H1 (cell line): ENCODE measurements at regions not wholly inside any gene's neighbourhood (a gene's known extent, or its start where the extent isn't known, plus 50 kb on each side); places are given as distances from the start of the nearest gene placed in this dataset.

ENCODE experiments used
- CTCF ChIA-PET: fragments of 300-600 bp; sonication (Branson Sonifier 250); formaldehyde crosslinking; loops from one replicate; lab custom pipeline; 2021; ENCODE audit not compliant: partially characterized antibody; lab: Charles Lee
- POLR2A ChIA-PET: fragments of 300-600 bp; sonication (Branson Sonifier 250); formaldehyde crosslinking; loops from one replicate; lab custom pipeline; 2021; ENCODE audit warnings: inconsistent platforms; ENCODE audit not compliant: partially characterized antibody; lab: Charles Lee
- DNase-seq, 2 experiments: peaks; one replicate each; pipeline versions ENCODE4 v3.0.0 to v3.0.0-alpha.2; 2010 to 2022; ENCODE audit warnings: low spot score in 2 of 2, low read depth in 1 of 2, mixed read lengths in 1 of 2
- FAIRE-seq: peaks from 2 replicates; lab custom pipeline; 2011; peaks lifted over from hg19 to GRCh38; lab: Jason Lieb, UNC
- H2AFZ ChIP-seq: 2 replicates; pipeline ENCODE4 v1.8.1; 2012; ENCODE audit warnings: low read length, inconsistent platforms
- H2AK5ac ChIP-seq: 2 replicates; pipeline ENCODE4 v1.6.1; 2013; ENCODE audit warnings: low read depth, low read length
- H2BK120ac ChIP-seq: replicated peaks from 2 replicates; pipeline ENCODE3; 2013; ENCODE audit warnings: low read depth, low read length, inconsistent platforms
- H2BK12ac ChIP-seq: 2 replicates; pipeline ENCODE4 v1.6.1; 2013; ENCODE audit warnings: low read depth, low read length
- H2BK15ac ChIP-seq: 2 replicates; pipeline ENCODE4 v1.6.1; 2013; ENCODE audit warnings: low read length
- H2BK20ac ChIP-seq: 2 replicates; pipeline ENCODE4 v1.6.1; 2013; ENCODE audit warnings: low read length
- H2BK5ac ChIP-seq: 2 replicates; pipeline ENCODE4 v1.6.1; 2013; ENCODE audit warnings: low read depth, low read length
- H3K14ac ChIP-seq: 2 replicates; pipeline ENCODE4 v1.6.1; 2013; ENCODE audit warnings: inconsistent platforms; ENCODE audit not compliant: insufficient read length
- H3K18ac ChIP-seq: 2 replicates; pipeline ENCODE4 v1.6.1; 2013; ENCODE audit warnings: low read length; ENCODE audit errors: extremely low read depth
- H3K23ac ChIP-seq: 2 replicates; pipeline ENCODE4 v1.6.1; 2013; ENCODE audit warnings: inconsistent platforms; ENCODE audit not compliant: insufficient read length
- H3K23me2 ChIP-seq: 2 replicates; pipeline ENCODE4 v1.6.1; 2013; ENCODE audit warnings: low read depth, low read length
- H3K27ac ChIP-seq: 2 replicates; pipeline ENCODE4 v1.6.1; 2011; ENCODE audit warnings: low read depth, low read length, inconsistent platforms
- H3K27me3 ChIP-seq, 4 experiments: replicated peaks in 1 of 4; 1 replicate in 1 of 4; 2 replicates in 3 of 4; pipeline versions ENCODE4 v1.6.1 to v1.8.1; 2011 to 2013; ENCODE audit warnings: low read length in 3 of 4, mild to moderate bottlenecking in 3 of 4, inconsistent platforms in 2 of 4, mixed read lengths in 2 of 4, moderate library complexity in 1 of 4; ENCODE audit not compliant: control insufficient read depth in 3 of 4, insufficient read depth in 3 of 4; ENCODE audit errors: extremely low read depth in 1 of 4
- H3K36me3 ChIP-seq, 4 experiments: 2 replicates each; pipeline versions ENCODE4 v1.6.1 to v1.8.1; 2011 to 2013; ENCODE audit warnings: mild to moderate bottlenecking in 4 of 4, low read length in 3 of 4, moderate library complexity in 2 of 4, control low read depth in 1 of 4, inconsistent platforms in 1 of 4; ENCODE audit not compliant: insufficient read depth in 4 of 4, control insufficient read depth in 2 of 4
- H3K4ac ChIP-seq: replicated peaks from 2 replicates; pipeline ENCODE3; 2013; ENCODE audit warnings: low read length, low read depth, mixed read lengths, inconsistent platforms; ENCODE audit not compliant: insufficient read length
- H3K4me1 ChIP-seq, 4 experiments: replicated peaks in 1 of 4; 1 replicate in 1 of 4; 2 replicates in 3 of 4; pipeline versions ENCODE4 v1.6.1 to v1.8.1; 2011 to 2013; ENCODE audit warnings: low read length in 3 of 4, inconsistent platforms in 2 of 4, mixed read lengths in 1 of 4; ENCODE audit not compliant: insufficient read depth in 4 of 4, control insufficient read depth in 3 of 4
- H3K4me2 ChIP-seq, 2 experiments: 2 replicates each; pipeline versions ENCODE4 v1.6.1 to v1.8.1; 2011 to 2013; ENCODE audit warnings: low read depth in 2 of 2, low read length in 2 of 2, control low read depth in 1 of 2, inconsistent platforms in 1 of 2, mild to moderate bottlenecking in 1 of 2; ENCODE audit not compliant: insufficient read depth in 1 of 2
- H3K4me3 ChIP-seq, 4 experiments: fragments of 200-600, 300-600 bp in 1 of 4; sonication (generic), shearing (Covaris generic), sonication (Bioruptor Twin) in 1 of 4; 2 replicates each; pipeline versions ENCODE4 v1.5.1 to v1.8.1; 2011 to 2016; ENCODE audit warnings: low read length in 4 of 4, low read depth in 3 of 4, control low read depth in 2 of 4, inconsistent platforms in 2 of 4, mild to moderate bottlenecking in 2 of 4, mixed read lengths in 1 of 4, moderate library complexity in 1 of 4; ENCODE audit not compliant: insufficient read depth in 2 of 4; ENCODE audit errors: extremely low read depth in 1 of 4
- H3K56ac ChIP-seq: replicated peaks from 2 replicates; pipeline ENCODE3; 2013; ENCODE audit warnings: low read depth, mild to moderate bottlenecking, mixed read lengths, low read length, inconsistent platforms; ENCODE audit not compliant: insufficient read length
- H3K79me1 ChIP-seq: 2 replicates; pipeline ENCODE4 v1.6.1; 2013; ENCODE audit warnings: low read depth, low read length, control low read depth
- H3K79me2 ChIP-seq, 2 experiments: 2 replicates each; pipeline versions ENCODE4 v1.6.1 to v1.8.1; 2012 to 2013; ENCODE audit warnings: low read length in 2 of 2, mild to moderate bottlenecking in 2 of 2, inconsistent platforms in 1 of 2; ENCODE audit not compliant: insufficient read depth in 2 of 2, control insufficient read depth in 1 of 2
- H3K9ac ChIP-seq, 4 experiments: replicated peaks in 1 of 4; 1 replicate in 1 of 4; 2 replicates in 3 of 4; pipeline versions ENCODE4 v1.6.1 to v1.8.1; 2011 to 2013; ENCODE audit warnings: low read depth in 3 of 4, low read length in 3 of 4, control low read depth in 2 of 4, mild to moderate bottlenecking in 2 of 4, moderate library complexity in 2 of 4, inconsistent platforms in 1 of 4; ENCODE audit errors: extremely low read depth in 1 of 4
- H3K9me3 ChIP-seq, 2 experiments: 2 replicates each; pipeline versions ENCODE4 v1.6.1 to v1.8.1; 2012 to 2013; ENCODE audit warnings: mild to moderate bottlenecking in 2 of 2, moderate library complexity in 2 of 2, control low read depth in 1 of 2, inconsistent platforms in 1 of 2, low read depth in 1 of 2, low read length in 1 of 2, mixed read lengths in 1 of 2; ENCODE audit not compliant: insufficient read depth in 2 of 2
- H4K20me1 ChIP-seq, 2 experiments: replicated peaks in 1 of 2; 2 replicates each; pipeline versions ENCODE3 to v1.8.1; 2011 to 2013; ENCODE audit warnings: inconsistent platforms in 2 of 2, low read length in 2 of 2, mild to moderate bottlenecking in 1 of 2; ENCODE audit not compliant: insufficient read depth in 2 of 2, control insufficient read depth in 1 of 2
- H4K5ac ChIP-seq: 2 replicates; pipeline ENCODE4 v1.6.1; 2013; ENCODE audit warnings: low read length, low read depth, mixed read lengths, inconsistent platforms; ENCODE audit not compliant: insufficient read length
- H4K8ac ChIP-seq: 2 replicates; pipeline ENCODE4 v1.8.0; 2013; ENCODE audit warnings: mild to moderate bottlenecking, moderate library complexity, low read length, inconsistent platforms; ENCODE audit not compliant: insufficient read depth; ENCODE audit errors: extremely low read depth
- H4K91ac ChIP-seq: replicated peaks from 2 replicates; pipeline ENCODE3; 2013; ENCODE audit warnings: low read length, mixed read lengths, inconsistent platforms; ENCODE audit not compliant: insufficient read length
- E2F6 ChIP-seq: IDR thresholded peaks from 2 replicates; pipeline ENCODE4 v1.6.1; 2012; ENCODE audit warnings: inconsistent platforms
- WGBS, 2 experiments: shearing (Covaris generic) in 1 of 2; methylation state at CpG; one replicate each; pipeline versions ENCODE4 v1.1.6 to v1.1.7; 2013 to 2015; ENCODE audit warnings: low lambda C conversion rate in 2 of 2, mixed read lengths in 2 of 2, inconsistent platforms in 1 of 2, low coverage in 1 of 2, missing lambda C conversion rate in 1 of 2; ENCODE audit not compliant: insufficient replicate concordance in 2 of 2, insufficient coverage in 1 of 2, insufficient read length in 1 of 2; ENCODE audit errors: extremely low coverage in 1 of 2, missing lambda C conversion rate in 1 of 2; 5-methylcytosine and 5-hydroxymethylcytosine counted together

GRCh38 chr4:124535003-124535402 lies 177.5 kb downstream of the ANKRD50 start:
- H3K79me1 ChIP-seq, result no peaks in the 10 kb centered on the region
- H2BK120ac ChIP-seq, result no peak overlapping the region
- H3K27ac ChIP-seq, result no peak overlapping the region
- H3K23ac ChIP-seq, result no peak overlapping the region
- no peak overlapping the region for H2AK5ac ChIP-seq
- H3K18ac ChIP-seq, result no peak overlapping the region
- FAIRE-seq (no peak), DNase-seq (no peak)
- POLR2A ChIA-PET, result no interaction called here
- H3K36me3 ChIP-seq, result no peaks in the 10 kb centered on the region
- H2BK20ac ChIP-seq, result no peak overlapping the region
- 100% methylated on average over 1 of the region's 1 CpG; no CpG with 5 or more reads in 1 of the 2 experiments for WGBS, 2 experiments
- H2BK12ac ChIP-seq, result no peak overlapping the region
- H3K14ac ChIP-seq, result no peak overlapping the region
- H2AFZ ChIP-seq, result 0 out of 2 replicates have a peak overlapping the region, but pooled peaks have one; percentile 45
- no peak overlapping the region for H2BK5ac ChIP-seq
- no peaks in the 10 kb centered on the region for H3K79me2 ChIP-seq
- H3K4ac ChIP-seq, result no peak overlapping the region
- H2BK15ac ChIP-seq, result no peak overlapping the region
- no peak overlapping the region for H4K5ac ChIP-seq
- no peaks in the 10 kb centered on the region for H3K4me1 ChIP-seq
- no peaks in the 10 kb centered on the region for H3K23me2 ChIP-seq
- no peak overlapping the region for H3K4me2 ChIP-seq
- no peaks in the 10 kb centered on the region for H4K20me1 ChIP-seq
- H3K9ac ChIP-seq, result no peak overlapping the region
- no peak overlapping the region for H3K56ac ChIP-seq
- no peak overlapping the region for H4K91ac ChIP-seq
- H3K27me3 ChIP-seq, result no peaks in the 10 kb centered on the region
- CTCF ChIA-PET, result no interaction called here
- H3K4me3 ChIP-seq, result no peak overlapping the region
- no peaks in the 10 kb centered on the region for H3K9me3 ChIP-seq
- no peak overlapping the region for H4K8ac ChIP-seq
- no peak for TF ChIP-seq E2F6
